ENCODE measurements at regions not wholly inside any gene's neighbourhood (a gene's known extent, or its start where the extent isn't known, plus 50 kb on each side); places are given as distances from the start of the nearest gene placed in this dataset.
"Not testable (repeated sequence)": the region's sequence is repeated elsewhere in the genome, so short reads cannot be mapped to it uniquely, and the experiment has no call there.

- intact Hi-C loops (cut with DNase I; ENCODE audit: low total_unique reads), result no loop called here
- H3K4me1 ChIP-seq, result no peaks in the 10 kb centered on the region
- H3K27me3 ChIP-seq, result no peaks in the 10 kb centered on the region
- no peaks in the 10 kb centered on the region for H3K9me3 ChIP-seq
- no peak overlapping the region for H3K4me3 ChIP-seq
- no peak overlapping the region for H3K27ac ChIP-seq
- DNase-seq, result no peak
- no peaks in the 10 kb centered on the region for H3K36me3 ChIP-seq
- TF ChIP-seq POLR2A (IDR thresholded peaks at IDR 0.05), result no peak
- TF ChIP-seq CTCF (IDR thresholded peaks at IDR 0.05), result no peak
These were observed 250.0 kb downstream of the RFPL4B start for GRCh38 chr6:112597176-112597575.

GRCh38 chr6:112600168-112600567 is 253.0 kb downstream of the RFPL4B start:
- intact Hi-C loops (cut with DNase I; ENCODE audit: low total_unique reads), result no loop called here
- TF ChIP-seq POLR2A (IDR thresholded peaks at IDR 0.05) (no peak), CTCF (IDR thresholded peaks at IDR 0.05) (no peak)

GRCh38 chr6:112603726-112604125 is 256.6 kb downstream of the RFPL4B start:
- H3K27ac ChIP-seq, result no peak overlapping the region
- H3K4me1 ChIP-seq, result no peaks in the 10 kb centered on the region
- TF ChIP-seq POLR2A (IDR thresholded peaks at IDR 0.05) (no peak), CTCF (IDR thresholded peaks at IDR 0.05) (no peak)

More at GRCh38 chr6:112600168-112600567, 253.0 kb downstream of the RFPL4B start:
- no peak overlapping the region for H3K27ac ChIP-seq
- no peaks in the 10 kb centered on the region for H3K27me3 ChIP-seq
- H3K9me3 ChIP-seq, result no peaks in the 10 kb centered on the region
- no peak overlapping the region for H3K4me3 ChIP-seq
- DNase-seq, result no peak
- H3K4me1 ChIP-seq, result no peaks in the 10 kb centered on the region
- H3K36me3 ChIP-seq, result no peaks in the 10 kb centered on the region

GRCh38 chr6:112606656-112607435 is 259.7 kb downstream of the RFPL4B start:
- Histone ChIP-seq H3K36me3 (no peaks in the 10 kb centered on the region), H3K9me3 (no peaks in the 10 kb centered on the region), H3K27me3 (no peaks in the 10 kb centered on the region), H3K27ac (no peak overlapping the region), H3K4me1 (no peaks in the 10 kb centered on the region), H3K4me3 (no peak overlapping the region)
- intact Hi-C loops (cut with DNase I; ENCODE audit: low total_unique reads), result no loop called here
- no peak for DNase-seq
- TF ChIP-seq POLR2A (IDR thresholded peaks at IDR 0.05) (no peak), CTCF (IDR thresholded peaks at IDR 0.05) (no peak)

More at GRCh38 chr6:112603726-112604125, 256.6 kb downstream of the RFPL4B start:
- intact Hi-C loops (cut with DNase I; ENCODE audit: low total_unique reads), result no loop called here
- no peaks in the 10 kb centered on the region for H3K27me3 ChIP-seq
- no peak for DNase-seq
- H3K4me3 ChIP-seq, result no peak overlapping the region
- no peaks in the 10 kb centered on the region for H3K9me3 ChIP-seq
- H3K36me3 ChIP-seq, result no peaks in the 10 kb centered on the region

GRCh38 chr6:112608925-112609324 is 261.8 kb downstream of the RFPL4B start:
- H3K9me3 ChIP-seq; H3K4me1 ChIP-seq; H3K36me3 ChIP-seq; H3K27ac ChIP-seq; H3K4me3 ChIP-seq; DNase-seq; H3K27me3 ChIP-seq; intact Hi-C loops (cut with DNase I; ENCODE audit: low total_unique reads): not testable (repeated sequence)
